OCI-LY1 (cell line): ENCODE measurements at regions not wholly inside any gene's neighbourhood (a gene's known extent, or its start where the extent isn't known, plus 50 kb on each side); places are given as distances from the start of the nearest gene placed in this dataset.

Experiments
- EZH2 ChIP-seq: fragments of 200-600 bp; sonication (generic), shearing (Covaris generic); IDR thresholded peaks from 2 replicates; pipeline ENCODE4 v1.8.0; 2017; ENCODE audit warnings: borderline replicate concordance, mixed run types, mild to moderate bottlenecking, antibody characterized with exemption, low read length, moderate library complexity, mixed read lengths
- TF ChIP-seq, protein P1 (sequence below): fragments of 200-600 bp; sonication (generic), shearing (Covaris generic); IDR thresholded peaks from 2 replicates; pipeline ENCODE4 v1.5.1; 2017; ENCODE audit warnings: mild to moderate bottlenecking, antibody characterized with exemption, low read length, moderate library complexity, mixed read lengths

GRCh38 chr1:182003953-182004586, 57.4 kb downstream of the ZNF648 start:
- TF ChIP-seq, protein P1, sequence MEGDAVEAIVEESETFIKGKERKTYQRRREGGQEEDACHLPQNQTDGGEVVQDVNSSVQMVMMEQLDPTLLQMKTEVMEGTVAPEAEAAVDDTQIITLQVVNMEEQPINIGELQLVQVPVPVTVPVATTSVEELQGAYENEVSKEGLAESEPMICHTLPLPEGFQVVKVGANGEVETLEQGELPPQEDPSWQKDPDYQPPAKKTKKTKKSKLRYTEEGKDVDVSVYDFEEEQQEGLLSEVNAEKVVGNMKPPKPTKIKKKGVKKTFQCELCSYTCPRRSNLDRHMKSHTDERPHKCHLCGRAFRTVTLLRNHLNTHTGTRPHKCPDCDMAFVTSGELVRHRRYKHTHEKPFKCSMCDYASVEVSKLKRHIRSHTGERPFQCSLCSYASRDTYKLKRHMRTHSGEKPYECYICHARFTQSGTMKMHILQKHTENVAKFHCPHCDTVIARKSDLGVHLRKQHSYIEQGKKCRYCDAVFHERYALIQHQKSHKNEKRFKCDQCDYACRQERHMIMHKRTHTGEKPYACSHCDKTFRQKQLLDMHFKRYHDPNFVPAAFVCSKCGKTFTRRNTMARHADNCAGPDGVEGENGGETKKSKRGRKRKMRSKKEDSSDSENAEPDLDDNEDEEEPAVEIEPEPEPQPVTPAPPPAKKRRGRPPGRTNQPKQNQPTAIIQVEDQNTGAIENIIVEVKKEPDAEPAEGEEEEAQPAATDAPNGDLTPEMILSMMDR = peak; percentile 10; the same call in 1 of the 2 replicates
- no peak for TF ChIP-seq EZH2
